ENCODE measurements at regions not wholly inside any gene's neighbourhood (a gene's known extent, or its start where the extent isn't known, plus 50 kb on each side); places are given as distances from the start of the nearest gene placed in this dataset.

GRCh38 chr15:98425173-98425572 is 223.2 kb upstream of the IGF1R start:
- peaks cover 11% of the 10 kb centered on the region for H3K27me3 ChIP-seq (ENCODE audit: insufficient read depth, poor library complexity, severe bottlenecking)
- H3K9me3 ChIP-seq (ENCODE audit: severe bottlenecking): no peaks in the 10 kb centered on the region
- H3K4me1 ChIP-seq (ENCODE audit: insufficient read depth, poor library complexity, severe bottlenecking): no peaks in the 10 kb centered on the region

GRCh38 chr15:98427321-98427720 is 221.0 kb upstream of the IGF1R start:
- TF ChIP-seq CTCF (IDR thresholded peaks at IDR 0.05; ENCODE audit: poor library complexity, severe bottlenecking): no peak
- Histone ChIP-seq H3K27me3 (ENCODE audit: insufficient read depth, poor library complexity, severe bottlenecking) (peaks cover 2% of the 10 kb centered on the region), H3K4me1 (ENCODE audit: insufficient read depth, poor library complexity, severe bottlenecking) (no peaks in the 10 kb centered on the region), H3K36me3 (ENCODE audit: low read depth) (no peaks in the 10 kb centered on the region), H3K9me3 (ENCODE audit: severe bottlenecking) (no peaks in the 10 kb centered on the region), H3K27ac (ENCODE audit: poor library complexity, severe bottlenecking) (no peak overlapping the region), H3K4me3 (ENCODE audit: severe bottlenecking) (no peak overlapping the region)
- no peak for DNase-seq (ENCODE audit: low spot score)
- no peak for ATAC-seq (ENCODE audit: low read depth)

More at GRCh38 chr15:98425173-98425572, 223.2 kb upstream of the IGF1R start:
- Histone ChIP-seq H3K36me3 (ENCODE audit: low read depth) (no peaks in the 10 kb centered on the region), H3K27ac (ENCODE audit: poor library complexity, severe bottlenecking) (no peak overlapping the region), H3K4me3 (ENCODE audit: severe bottlenecking) (no peak overlapping the region)
- no peak for ATAC-seq (ENCODE audit: low read depth)
- TF ChIP-seq CTCF (IDR thresholded peaks at IDR 0.05; ENCODE audit: poor library complexity, severe bottlenecking): no peak
- DNase-seq (ENCODE audit: low spot score): no peak

GRCh38 chr15:98428253-98428989 is 219.9 kb upstream of the IGF1R start:
- Histone ChIP-seq H3K36me3 (ENCODE audit: low read depth) (no peaks in the 10 kb centered on the region), H3K4me3 (ENCODE audit: severe bottlenecking) (peak overlapping the region; percentile 30), H3K27ac (ENCODE audit: poor library complexity, severe bottlenecking) (no peak overlapping the region), H3K4me1 (ENCODE audit: insufficient read depth, poor library complexity, severe bottlenecking) (no peaks in the 10 kb centered on the region), H3K27me3 (ENCODE audit: insufficient read depth, poor library complexity, severe bottlenecking) (no peaks in the 10 kb centered on the region), H3K9me3 (ENCODE audit: severe bottlenecking) (no peaks in the 10 kb centered on the region)
- DNase-seq (ENCODE audit: low spot score) (no peak), ATAC-seq (ENCODE audit: low read depth) (peak; percentile 88)
- peak; percentile 99 for TF ChIP-seq CTCF (IDR thresholded peaks at IDR 0.05; ENCODE audit: poor library complexity, severe bottlenecking)

- Histone ChIP-seq H3K9me3 (ENCODE audit: severe bottlenecking) (no peaks in the 10 kb centered on the region), H3K27ac (ENCODE audit: poor library complexity, severe bottlenecking) (no peak overlapping the region), H3K36me3 (ENCODE audit: low read depth) (no peaks in the 10 kb centered on the region), H3K27me3 (ENCODE audit: insufficient read depth, poor library complexity, severe bottlenecking) (no peaks in the 10 kb centered on the region), H3K4me1 (ENCODE audit: insufficient read depth, poor library complexity, severe bottlenecking) (no peaks in the 10 kb centered on the region), H3K4me3 (ENCODE audit: severe bottlenecking) (no peak overlapping the region)
- TF ChIP-seq CTCF (IDR thresholded peaks at IDR 0.05; ENCODE audit: poor library complexity, severe bottlenecking): no peak
- no peak for ATAC-seq (ENCODE audit: low read depth)
- DNase-seq (ENCODE audit: low spot score): no peak
Measured at GRCh38 chr15:98431171-98431570, 217.2 kb upstream of the IGF1R start.

GRCh38 chr15:98433346-98433745 is 215.0 kb upstream of the IGF1R start:
- Histone ChIP-seq H3K27ac (ENCODE audit: poor library complexity, severe bottlenecking) (no peak overlapping the region), H3K9me3 (ENCODE audit: severe bottlenecking) (no peaks in the 10 kb centered on the region), H3K27me3 (ENCODE audit: insufficient read depth, poor library complexity, severe bottlenecking) (no peaks in the 10 kb centered on the region), H3K36me3 (ENCODE audit: low read depth) (no peaks in the 10 kb centered on the region), H3K4me1 (ENCODE audit: insufficient read depth, poor library complexity, severe bottlenecking) (no peaks in the 10 kb centered on the region), H3K4me3 (ENCODE audit: severe bottlenecking) (no peak overlapping the region)
- no peak for TF ChIP-seq CTCF (IDR thresholded peaks at IDR 0.05; ENCODE audit: poor library complexity, severe bottlenecking)
- DNase-seq (ENCODE audit: low spot score): no peak
- no peak for ATAC-seq (ENCODE audit: low read depth)
